CD1c-positive myeloid dendritic cell (primary cell): ENCODE measurements at regions not wholly inside any gene's neighbourhood (a gene's known extent, or its start where the extent isn't known, plus 50 kb on each side); places are given as distances from the start of the nearest gene placed in this dataset.

ENCODE experiments used
- DNase-seq: peaks from one replicate; pipeline ENCODE4 v3.0.0-alpha.2; 2016; ENCODE audit errors: extremely low spot score

DNA sequence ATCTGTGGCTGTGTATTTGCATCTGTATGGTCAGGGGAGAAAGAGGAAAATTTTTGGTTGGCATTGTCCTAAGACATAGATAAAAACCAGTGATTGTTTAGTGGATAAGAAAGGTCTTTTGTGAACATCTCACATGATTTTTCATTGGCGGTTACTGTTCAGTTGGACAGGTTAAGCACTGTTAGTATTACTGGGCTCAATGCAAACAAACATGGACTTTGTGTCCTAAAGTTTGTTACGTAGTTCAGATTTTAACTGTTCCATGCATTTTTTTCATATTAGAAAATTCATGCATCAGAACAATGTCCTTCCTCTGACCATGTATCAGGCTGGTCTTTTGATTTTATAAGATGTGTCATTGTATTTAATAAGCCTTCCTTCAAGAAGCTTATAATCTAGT, 368.0 kb downstream of the MEIS1 start:
- no peak for DNase-seq

DNA sequence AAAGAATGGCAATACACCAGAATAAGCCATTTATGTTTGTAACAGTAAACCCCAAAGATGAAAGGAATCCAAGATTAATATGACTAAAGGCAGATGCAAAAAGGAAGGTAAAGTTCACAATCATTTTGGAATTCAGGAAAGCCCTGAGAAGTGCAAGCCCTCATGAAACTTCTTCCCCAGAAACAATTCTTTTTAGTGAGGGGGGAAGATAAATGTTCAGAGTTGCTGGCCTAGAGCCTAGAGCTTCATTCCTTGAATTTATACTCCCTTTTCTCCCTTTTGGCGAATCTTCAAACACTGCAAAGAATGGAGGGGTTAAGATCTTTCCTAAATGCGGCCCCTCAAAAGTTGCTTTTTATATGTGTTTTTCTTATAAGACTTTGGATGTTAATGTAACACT, 368.8 kb downstream of the MEIS1 start:
- no peak for DNase-seq

DNA sequence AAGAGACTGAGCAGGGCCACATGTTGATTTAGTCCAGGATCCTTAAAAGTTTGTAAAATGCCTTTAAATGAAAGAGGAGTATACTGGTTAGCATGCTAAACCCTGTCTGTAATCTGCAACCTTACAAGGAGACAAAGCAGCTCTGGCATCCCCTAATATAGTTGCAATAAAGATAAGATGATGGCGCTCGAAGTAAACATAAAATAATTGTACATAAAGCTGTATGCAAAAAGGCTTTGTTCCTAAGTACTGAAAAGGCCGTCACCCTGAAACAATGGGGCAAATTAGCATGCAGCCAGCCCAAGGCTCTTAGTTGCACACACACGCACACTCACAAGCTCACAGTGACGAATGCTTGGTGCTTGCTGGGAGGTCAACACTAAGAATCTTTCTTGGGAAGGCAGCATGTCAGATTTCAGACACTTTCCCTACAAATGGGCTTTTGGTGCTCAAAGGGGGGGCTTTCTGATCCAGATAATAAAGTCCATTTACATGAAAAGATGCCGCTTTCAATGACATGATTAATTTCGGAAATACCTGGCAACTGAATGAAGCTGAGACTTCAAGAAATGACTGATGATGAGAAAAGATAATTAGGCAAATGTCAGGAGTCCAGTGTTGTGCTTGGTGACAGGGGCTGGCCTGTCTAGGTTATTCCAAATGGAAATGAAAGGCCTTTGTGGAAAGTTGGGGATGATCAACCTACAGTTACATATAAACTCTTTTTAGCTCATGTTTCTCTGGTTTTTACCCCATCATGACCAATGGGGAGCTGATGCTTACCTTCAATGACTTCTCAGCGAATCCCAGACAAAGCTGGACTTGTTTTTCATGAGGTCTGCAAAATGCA, 370.3 kb downstream of the MEIS1 start:
- no peak for DNase-seq

GRCh38 chr2:66805968-66806367, 371.0 kb downstream of the MEIS1 start:
- no peak for DNase-seq

DNA sequence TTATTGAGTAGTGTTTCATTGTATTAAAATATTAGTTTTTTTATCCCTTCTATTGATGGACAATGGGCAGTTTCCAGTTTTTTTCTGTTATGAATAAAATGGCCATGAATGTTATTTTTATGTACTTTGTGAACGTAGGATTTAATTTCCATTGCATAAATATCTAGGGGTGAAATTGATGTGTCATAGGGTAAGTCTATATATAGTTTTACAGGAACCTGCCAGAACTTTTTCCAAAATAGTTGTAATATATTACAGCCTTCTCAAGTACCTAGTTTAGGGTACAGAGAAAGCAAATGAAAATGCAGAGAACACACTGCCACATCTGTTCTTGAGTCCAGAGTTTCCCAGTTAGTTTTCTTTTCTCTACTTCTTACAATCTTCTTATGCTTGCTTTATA, 378.6 kb downstream of the MEIS1 start:
- DNase-seq: no peak

DNA sequence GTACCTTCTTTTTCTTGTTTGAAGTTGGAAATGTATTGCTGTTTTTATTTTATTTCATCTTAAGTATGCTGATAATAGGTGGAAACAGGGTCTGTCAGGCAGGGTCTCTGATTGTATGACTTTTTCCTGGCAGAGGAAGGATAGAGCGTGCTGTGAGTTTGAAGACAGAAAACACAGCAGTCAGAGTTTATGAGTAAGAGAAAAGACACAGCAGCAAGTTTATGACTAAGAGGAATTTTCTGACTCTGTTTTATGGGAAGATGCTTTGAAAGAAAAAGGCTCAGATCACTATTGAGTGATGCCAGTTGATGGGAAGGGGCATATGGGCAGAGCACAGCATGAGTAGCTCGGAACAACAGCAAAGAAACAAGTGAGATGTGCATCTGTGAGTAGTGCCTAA, 379.1 kb downstream of the MEIS1 start:
- no peak for DNase-seq

GRCh38 chr2:66814916-66815315, 380.0 kb downstream of the MEIS1 start:
- no peak for DNase-seq

GRCh38 chr2:66815886-66816285, 381.0 kb downstream of the MEIS1 start:
- no peak for DNase-seq

- no peak for DNase-seq
Measured at GRCh38 chr2:66821168-66821567, 386.2 kb downstream of the MEIS1 start.

- DNase-seq: no peak
Measured at GRCh38 chr2:66822186-66822585, 387.3 kb downstream of the MEIS1 start.

DNA sequence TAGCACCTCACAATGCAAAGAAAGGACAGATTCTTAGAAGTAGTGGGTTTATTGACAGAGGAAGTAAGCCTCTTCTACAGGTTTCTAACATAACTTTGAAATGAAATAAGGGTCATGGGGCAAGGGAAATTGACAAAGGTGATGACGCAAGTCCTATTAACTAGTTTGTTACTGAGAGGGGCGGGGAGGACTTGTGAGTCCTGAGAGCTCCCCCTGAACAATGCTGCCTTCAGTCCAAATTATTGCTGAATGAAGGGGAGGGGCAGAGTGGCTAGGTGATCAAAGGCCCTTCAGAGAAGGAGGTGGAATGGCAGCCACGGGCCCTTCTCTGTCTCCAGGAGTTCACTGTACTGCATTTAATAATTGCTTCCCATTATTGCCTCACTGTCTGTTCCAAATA, 390.0 kb downstream of the MEIS1 start:
- DNase-seq: no peak

DNA sequence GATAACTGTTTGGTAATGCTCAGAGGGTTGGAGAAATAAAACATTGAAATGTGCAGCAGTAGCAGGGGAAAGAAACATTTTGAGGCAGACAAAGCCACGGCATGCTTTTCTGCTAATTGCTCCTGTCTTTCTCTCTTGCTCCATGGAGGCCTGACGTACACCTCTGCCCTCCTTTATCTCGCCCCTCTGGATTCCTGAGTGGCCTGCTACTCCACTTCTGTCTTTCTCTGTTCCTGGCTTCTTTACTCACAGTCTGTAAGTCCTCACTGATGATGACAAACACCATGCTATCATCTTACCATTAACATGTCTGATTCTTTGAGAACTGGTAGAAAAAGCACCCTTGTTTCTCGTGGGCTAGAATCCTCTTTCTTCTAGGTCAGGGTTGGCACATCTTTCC, 392.9 kb downstream of the MEIS1 start:
- no peak for DNase-seq

- DNase-seq: no peak
Measured at GRCh38 chr2:66828876-66829275, 394.0 kb downstream of the MEIS1 start.

DNA sequence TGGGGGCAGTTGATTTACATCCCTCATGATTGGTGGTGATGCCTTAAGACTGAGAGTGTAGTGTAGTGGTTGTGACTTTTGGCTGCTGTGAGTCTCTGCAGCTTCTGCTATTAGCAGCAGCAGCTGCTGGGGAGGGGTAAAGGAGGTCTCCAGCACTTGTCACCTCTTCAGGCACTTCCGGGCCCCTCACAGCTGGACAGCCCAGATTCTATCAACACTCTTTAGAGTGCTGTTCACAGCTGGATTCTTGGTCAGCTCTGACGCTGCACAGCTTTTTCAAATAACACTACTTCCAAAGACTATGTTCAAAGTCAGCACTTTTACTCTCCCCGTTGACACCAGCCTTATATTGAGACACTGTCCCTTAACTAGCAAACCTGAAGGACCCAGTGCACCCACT, 396.0 kb downstream of the MEIS1 start:
- DNase-seq: no peak

GRCh38 chr2:66832646-66833435, 397.9 kb downstream of the MEIS1 start:
- DNase-seq: no peak

GRCh38 chr2:66834859-66835258, 399.9 kb downstream of the MEIS1 start:
- DNase-seq: no peak

DNA sequence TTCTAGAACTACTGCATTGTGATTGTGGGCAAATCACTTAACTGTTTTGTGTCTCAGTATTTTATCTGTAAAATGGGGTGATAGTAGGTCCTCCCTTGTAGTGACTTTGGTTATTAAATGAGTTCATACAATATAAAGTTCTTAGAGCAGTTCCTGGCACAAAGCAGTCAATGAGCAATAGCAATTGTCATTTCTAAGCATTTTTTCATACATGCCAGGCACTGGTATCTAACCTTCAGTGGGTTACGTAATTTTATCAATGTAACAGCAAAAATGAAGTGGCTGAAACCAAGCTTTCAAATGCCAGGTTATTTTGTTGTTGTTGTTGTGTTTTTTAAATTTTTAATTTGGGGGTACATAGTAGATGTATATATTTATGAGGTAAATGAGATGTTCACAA, 401.9 kb downstream of the MEIS1 start:
- DNase-seq: no peak

DNA sequence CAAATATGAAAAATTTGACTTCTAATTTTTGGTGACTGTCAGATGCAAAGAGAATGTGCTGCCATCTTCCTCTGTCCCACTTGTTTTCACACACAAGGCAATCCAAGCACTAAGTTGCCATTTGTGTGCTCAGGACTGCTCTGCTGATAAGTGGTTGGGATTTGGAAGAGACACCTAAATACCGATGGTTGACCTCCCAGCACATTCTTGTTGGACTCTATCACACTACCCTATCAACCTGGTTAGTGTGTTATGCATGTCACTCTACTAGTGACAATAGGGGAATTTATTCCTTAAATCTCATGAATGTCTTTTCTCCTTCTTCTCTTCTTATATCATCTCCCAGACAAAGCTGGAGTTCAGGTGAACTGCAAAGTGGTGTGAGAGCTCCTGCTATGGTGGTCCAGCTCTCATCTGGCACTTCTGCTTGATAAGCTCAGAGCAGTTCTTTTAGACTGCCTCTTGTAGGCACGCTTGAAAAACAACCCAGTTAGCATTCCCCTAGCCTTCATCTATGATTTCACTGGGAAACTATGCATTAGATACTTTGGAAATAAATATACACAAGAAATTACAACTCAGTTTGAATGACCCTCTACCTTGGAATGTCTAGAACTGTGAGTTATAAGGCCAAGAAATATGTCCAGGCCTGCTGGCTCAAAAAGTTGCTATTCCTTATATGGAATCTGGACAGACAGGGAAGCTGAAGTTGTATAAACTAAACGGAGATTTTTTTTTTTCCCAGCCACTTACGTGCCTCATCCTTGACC, 404.8 kb downstream of the MEIS1 start:
- DNase-seq: no peak

DNA sequence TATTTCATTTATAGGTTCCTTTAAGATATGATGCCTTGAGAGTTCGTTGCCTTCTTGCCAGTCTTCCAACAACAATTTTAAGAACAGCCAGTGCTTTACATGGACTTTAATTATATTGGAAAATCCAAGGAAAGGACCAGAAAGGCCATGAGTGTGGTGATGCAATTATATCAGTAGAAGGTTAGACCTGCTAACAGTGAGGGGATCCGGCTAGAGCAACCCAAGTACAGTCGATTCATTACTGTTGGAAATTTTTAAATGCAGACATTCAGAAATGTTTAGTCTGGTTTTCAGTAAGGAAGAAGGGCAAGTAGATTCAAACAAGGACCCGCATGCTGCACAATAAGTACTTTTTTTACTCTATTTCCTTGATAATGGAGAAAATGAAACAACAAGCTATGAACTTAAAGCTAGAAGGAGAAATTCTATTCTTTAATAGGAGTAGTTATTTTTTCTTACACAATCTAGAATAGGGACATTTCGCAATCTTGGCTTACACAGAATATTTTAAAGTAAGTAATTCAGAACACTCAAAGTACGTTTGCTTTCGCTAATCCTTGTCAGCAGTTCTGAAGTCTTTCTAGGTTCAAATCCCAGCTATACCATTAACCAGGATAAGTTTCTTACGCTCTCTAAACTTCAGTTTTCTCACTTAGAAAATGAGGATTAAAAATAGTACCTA, 405.5 kb downstream of the MEIS1 start:
- DNase-seq: no peak

DNA sequence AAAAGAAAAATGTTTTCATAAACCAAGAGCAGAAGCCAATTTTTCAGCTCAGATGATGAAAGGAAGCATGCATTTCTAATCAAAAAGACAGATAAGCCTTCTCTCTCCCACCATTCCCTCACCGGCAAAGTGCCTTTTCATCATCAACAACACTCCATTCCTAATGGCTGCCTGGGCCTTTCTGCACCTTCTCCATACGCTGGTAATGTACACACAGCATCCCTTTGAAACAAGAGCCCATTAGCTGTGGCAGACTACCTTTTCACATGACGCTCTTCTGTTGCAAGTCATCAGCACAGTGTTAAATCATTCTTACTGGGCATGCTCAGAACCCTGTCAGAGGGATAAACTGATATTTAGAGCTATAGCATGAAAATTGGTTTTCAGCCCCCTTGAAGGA, 408.9 kb downstream of the MEIS1 start:
- no peak for DNase-seq

DNA sequence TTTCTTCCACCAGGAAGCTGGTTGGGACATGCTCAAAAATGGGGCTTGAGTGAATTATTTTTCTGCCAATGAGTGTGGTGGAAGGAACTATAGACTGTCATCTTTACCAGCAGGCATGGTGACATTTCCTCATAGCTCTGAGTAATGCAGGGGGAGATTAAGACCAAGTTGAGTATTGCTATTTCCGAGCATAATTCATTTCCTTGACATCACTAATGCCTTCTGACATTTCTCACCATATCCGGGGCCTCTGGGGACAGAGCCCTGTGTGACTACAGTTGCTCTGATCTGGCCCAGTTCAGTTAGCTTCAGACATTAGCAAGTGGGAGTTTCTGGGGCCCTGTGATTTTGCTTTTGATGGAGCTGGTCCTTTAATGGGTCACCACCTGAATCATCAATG, 410.4 kb downstream of the MEIS1 start:
- no peak for DNase-seq

DNA sequence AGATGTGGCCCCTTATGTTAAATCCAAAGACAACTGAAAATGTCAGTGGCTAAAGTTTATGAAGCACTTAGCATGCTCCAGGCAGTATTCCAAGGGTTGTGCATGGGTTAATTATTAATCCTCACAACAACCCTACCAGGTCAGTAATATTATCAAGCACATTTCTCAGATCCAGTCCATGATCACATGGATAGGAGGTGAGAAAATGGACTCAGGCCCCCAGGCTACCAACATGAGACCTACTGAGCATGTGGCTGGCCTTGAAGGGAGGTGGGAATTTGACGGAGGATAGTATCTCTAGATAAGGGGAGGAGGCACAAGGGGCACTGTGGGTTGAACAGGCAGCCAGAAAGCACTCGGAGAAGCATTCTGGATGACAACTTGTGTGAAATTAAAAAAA, 412.0 kb downstream of the MEIS1 start:
- no peak for DNase-seq
